A172 (cell line): ENCODE measurements at regions not wholly inside any gene's neighbourhood (a gene's known extent, or its start where the extent isn't known, plus 50 kb on each side); places are given as distances from the start of the nearest gene placed in this dataset.

Experiments used
- DNase-seq: peaks from one replicate; pipeline ENCODE4 v3.0.0-alpha.2; 2015; ENCODE audit warnings: low spot score

GRCh38 chr11:69413015-69413801, 68.3 kb upstream of the LINC01488 start:
- DNase-seq = no peak

DNA sequence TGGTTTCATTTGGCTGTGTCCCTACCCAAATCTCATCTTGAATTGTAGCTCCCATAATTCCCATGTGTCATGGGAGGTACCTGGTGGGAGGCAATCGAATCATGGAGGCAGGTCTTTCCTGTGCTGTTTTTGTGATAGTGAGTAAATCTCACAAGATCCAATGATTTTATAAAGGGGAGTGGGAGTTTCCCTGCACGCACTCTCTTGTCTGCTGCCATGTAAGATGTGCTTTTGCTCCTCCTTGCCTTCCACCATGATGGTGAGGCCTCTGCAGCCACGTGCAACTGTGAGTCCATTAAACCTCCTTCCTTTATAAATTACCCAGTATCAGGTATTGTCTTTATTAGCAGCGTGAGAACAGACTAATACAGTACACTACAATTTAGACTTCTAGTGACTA, 67.5 kb upstream of the LINC01488 start:
- DNase-seq = no peak

GRCh38 chr11:69414773-69415187, 66.7 kb upstream of the LINC01488 start:
- DNase-seq = no peak

- DNase-seq = no peak
Observed at GRCh38 chr11:69415411-69416142, 65.9 kb upstream of the LINC01488 start.

DNA sequence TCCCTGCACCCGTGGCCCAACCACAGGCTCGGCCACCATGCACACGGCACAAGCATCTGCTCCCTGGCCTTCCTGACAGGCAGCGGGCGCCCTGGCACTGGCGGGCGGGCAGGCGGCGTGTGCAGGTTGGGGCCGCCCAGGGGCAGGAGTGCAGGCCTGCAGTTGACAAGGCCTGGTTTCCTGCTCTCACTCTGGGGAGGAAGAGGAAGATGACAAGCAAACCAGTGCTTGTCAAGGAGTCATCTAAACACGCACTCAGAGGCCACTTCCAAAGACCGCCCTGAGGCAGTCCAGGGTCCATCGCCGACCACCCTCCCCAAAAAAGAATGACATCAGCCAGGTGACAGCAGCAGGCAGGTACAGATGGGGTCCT, 65.3 kb upstream of the LINC01488 start:
- no peak for DNase-seq

DNA sequence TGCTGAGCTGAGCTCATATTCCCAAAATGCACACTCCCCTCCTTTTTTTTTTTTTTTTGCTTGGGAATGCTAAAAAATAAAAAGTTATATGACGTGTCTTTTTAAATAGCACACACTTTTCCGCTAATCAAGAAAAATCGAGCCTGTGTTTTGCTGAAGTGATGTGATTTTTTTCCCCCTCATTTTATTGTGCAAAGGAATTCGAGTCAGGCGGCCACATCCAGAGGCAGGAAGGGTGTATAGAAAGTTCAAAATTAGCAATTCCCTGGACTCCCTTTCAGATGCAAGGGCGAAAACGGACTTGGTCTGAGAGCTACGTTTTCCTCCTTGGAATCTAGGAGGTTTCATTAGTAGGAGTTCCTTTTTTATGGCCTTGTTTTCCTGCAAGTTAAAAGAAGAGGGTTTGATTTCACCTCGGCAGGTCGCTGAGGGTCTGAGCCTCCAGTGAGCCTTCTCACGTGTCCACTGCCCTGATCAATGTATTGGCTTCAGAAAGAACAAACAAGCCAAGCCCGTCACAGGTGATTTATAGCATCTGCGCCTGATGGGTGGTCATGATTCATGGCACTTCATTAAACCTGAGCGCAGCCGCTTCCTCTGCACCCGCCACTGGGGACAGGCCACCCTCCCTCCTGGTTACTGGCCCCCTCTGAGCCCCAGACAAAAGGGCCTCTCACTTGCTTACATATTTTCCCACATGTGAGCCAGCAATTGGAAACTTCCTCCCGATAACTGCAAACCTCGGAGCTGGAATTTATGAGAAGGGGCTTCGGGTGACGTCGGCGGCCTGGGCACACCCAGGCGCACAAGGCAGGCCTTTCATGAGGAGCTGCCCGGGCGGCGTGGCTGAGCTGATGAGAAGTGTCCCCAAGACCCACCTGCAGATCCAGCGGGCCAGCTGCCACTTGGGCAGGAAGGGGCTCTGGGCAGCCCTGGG, 64.4 kb upstream of the LINC01488 start:
- peak; percentile 51 for DNase-seq

- DNase-seq = no peak
Observed at GRCh38 chr11:69417699-69418085, 63.8 kb upstream of the LINC01488 start.

DNA sequence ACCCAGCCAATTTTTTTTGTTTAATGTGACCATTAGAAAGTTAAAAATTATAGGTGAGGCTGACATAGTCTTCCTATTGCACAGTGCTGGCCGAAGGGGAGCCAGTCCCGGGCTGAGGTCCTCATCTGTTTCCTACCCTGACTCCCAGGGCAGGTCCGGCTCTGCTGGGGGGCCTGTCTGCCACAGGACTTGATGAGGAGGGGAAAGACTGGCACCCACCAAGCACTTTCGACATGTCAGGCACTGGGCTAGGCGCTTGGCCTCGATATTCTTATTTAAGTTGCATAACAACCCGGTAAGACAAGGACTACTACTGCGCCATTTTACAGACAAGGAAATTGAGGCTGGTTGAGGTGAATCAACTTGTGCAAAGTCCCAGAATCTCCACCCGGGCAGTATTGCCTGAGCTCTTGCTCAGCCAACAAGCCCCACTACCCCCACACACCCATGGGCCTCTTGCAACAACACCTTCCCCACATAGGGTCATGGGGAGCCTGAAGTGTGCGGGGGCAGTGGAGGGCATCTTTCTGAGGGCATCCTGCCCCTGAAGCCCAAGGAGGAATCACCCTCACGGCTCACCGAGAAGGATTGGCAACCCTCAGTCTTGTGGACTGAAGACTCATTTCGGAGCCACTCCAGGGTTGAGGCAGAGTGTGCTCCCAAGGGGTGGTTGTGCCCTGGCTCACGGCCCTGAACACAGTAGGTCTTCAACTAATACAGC, 62.7 kb upstream of the LINC01488 start:
- DNase-seq = no peak

DNA sequence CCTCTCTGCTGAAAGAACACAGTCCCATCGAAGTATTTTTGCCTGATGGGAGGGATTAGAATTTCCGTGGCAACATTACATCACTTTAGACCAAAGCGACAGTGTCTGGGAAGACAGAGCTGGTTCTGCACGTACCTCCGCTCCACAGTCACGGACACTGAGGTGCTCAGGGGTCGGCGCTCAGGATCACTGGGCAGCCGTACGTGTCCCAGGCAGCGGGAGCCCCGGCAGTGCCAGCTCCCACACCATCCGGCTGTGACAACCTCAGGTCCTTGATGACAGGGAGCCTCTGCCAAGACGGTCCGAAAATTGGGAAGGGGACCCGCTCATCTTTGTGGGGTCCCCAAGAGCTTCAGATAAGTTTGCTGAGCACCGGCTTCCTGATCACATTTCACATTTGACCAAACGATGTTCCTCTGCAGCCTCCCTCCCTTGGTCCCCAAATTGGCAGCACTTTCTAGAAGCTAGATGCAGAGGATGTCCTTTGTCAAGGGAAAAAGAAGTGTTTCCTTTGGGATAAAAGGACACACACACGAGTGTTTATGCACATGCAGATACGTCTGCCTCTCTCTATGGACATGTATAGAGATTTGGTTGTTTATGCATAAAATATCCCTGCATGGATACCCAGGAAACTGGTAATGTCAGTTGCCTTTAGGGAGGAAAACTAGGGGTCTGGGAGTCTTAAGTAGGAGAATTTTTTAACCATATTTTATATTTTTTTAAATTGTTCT, 61.6 kb upstream of the LINC01488 start:
- DNase-seq = peak; percentile 34

GRCh38 chr11:69422645-69423044, 58.8 kb upstream of the LINC01488 start:
- no peak for DNase-seq

DNA sequence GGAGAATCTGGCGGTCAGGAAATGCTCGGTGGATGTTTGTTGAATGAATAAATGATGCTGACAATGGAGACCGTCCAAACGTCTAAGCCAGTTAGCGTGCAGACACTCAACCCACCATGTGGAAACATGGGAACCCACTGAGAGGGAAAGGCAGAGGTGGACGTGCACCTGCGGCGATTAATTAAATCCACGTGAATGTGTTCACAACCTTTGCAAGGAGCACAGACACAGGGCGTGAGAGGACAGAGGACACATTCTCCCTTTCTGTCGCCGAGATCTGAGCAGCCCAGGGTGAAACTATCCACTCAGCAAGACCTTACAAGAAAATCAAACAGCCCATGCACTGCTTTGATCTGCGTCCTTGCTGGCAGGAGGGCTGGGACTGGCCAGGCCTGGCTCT, 58.3 kb upstream of the LINC01488 start:
- no peak for DNase-seq

GRCh38 chr11:69423611-69424385, 57.7 kb upstream of the LINC01488 start:
- no peak for DNase-seq

DNA sequence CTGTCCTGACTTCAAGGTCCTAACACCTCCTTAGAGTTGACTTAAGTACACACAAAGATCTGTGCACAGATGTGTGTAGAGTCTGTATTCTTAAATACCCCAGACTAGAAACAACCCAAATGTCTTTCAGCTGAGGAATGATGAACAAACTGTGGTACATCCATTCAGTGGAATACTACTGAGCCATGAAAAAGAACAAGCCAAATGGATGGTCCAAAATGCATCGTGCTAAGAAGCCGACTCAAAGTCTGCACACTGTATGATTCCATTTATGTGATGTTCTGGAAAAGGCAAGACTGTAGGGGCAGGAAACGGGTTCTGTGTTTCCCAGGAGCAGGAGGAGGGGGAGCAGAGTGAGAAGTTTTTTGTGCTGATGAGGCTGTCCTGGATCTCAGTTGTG, 56.7 kb upstream of the LINC01488 start:
- no peak for DNase-seq

GRCh38 chr11:69425444-69425843, 56.0 kb upstream of the LINC01488 start:
- DNase-seq = no peak

DNA sequence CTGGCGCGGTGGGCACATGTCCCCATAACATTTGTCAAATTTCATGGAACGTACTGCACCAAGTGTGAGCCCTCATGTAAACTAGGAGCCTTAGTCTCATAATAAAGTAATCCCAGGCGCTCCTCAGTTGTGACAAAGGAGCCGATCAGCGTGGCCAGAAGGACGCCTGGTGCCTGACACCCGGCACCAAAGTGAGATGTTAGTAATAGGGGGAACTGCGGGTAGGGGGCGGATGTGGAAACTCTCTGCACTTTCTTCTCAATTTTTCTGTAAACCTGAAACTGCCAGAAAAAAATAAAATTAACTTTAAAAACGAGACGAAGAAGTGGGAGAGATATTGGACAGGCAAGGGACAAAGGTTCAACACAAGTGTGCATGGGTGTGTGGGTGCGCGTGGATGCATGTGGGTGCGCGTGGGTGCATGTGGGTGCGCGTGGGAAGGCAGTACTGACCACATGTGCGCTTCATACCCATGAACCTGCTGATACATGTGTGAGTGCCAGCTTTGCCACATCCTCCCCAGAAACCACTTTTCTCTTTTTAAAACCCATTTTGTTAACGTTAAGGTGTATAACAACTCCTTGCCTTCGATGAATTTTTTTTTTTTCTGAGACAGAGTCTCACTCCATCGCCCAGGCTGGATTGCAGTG, 55.4 kb upstream of the LINC01488 start:
- no peak for DNase-seq

DNA sequence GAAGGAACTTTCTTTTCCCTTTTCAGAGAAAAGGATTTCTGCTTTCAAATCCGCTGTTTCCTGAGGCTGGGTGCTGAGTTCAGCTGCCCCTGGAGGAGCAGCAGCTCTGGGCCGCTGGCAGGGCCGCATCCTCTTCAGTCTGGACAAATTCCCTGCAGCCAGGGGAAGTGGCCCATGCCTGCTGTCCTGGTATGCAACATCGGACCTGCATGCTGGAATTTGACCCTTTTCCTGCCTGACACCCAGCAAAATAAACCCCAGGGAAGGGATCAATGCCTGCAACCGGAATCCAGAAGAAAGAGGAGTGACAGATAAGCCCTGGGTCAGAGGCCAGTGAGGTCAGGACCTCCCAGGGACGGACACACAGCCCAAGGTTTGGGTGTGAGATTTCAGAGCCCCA, 54.1 kb upstream of the LINC01488 start:
- DNase-seq = no peak

GRCh38 chr11:69427906-69428880, 53.3 kb upstream of the LINC01488 start:
- DNase-seq = no peak

DNA sequence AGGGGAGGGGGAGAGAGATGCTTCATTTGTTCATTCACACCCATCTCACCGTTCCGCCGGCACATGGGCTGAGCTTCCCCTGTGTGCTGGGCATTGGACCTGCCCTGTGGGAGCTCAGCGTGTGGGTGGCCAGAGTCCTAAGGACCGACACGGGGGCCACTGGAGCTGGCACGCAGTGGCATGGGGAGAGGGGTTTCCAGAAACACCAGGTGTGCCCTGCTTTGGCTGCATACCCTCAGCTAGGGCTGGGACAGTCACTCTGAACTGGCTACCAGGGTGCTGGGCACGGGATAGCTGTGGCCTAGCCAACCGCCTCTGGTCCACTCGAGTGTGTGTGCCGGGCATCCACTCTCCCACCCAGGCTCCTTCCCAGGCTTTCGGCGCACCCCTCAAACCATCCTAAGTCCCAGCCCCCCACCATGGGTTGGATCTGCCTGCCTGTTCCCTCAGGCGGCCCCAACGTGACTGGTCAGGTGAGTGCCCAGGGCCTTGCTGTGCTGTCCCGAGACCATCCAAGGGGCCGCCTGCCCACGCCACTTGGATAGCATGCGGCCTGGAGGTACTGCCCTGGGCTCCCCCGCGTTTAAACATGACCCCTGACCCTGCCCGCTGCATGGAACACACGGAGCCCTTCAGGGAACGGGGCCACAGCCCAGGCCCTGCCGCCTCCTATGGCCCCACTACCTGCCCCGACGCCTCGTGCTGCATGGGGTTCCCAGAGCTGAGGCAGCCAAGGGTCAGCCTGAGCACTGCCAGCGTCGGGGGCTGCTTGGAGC, 51.6 kb upstream of the LINC01488 start:
- no peak for DNase-seq
